BJ (cell line): ENCODE measurements at regions not wholly inside any gene's neighbourhood (a gene's known extent, or its start where the extent isn't known, plus 50 kb on each side); places are given as distances from the start of the nearest gene placed in this dataset.

Experiments used
- CTCF ChIA-PET: fragments of 350-600 bp; formaldehyde crosslinking; extraction: SDS; loops from one replicate; lab custom pipeline; 2021; ENCODE audit warnings: antibody characterized with exemption, inconsistent platforms; lab: Yijun Ruan, JAX
- POLR2A ChIA-PET: fragments of 300-600 bp; sonication (Branson Sonifier 250); formaldehyde crosslinking; extraction: SDS; loops from one replicate; lab custom pipeline; 2021; ENCODE audit warnings: antibody characterized with exemption; lab: Charles Lee
- DNase-seq: peaks from one replicate; pipeline ENCODE4 v3.0.0-alpha.2; 2011; ENCODE audit warnings: low read depth
- H3K27me3 ChIP-seq: 2 replicates; pipeline ENCODE4 v1.6.0; 2011; ENCODE audit warnings: low read length; ENCODE audit not compliant: control insufficient read depth, insufficient read depth
- H3K36me3 ChIP-seq: 2 replicates; pipeline ENCODE4 v1.5.1; 2011; ENCODE audit warnings: low read length; ENCODE audit not compliant: control insufficient read depth, insufficient read depth
- H3K4me3 ChIP-seq: 2 replicates; pipeline ENCODE4 v1.5.1; 2011; ENCODE audit warnings: low read depth, mild to moderate bottlenecking, control low read depth, low read length
- CTCF ChIP-seq: IDR thresholded peaks from 2 replicates; pipeline ENCODE4 v1.5.1; 2011; ENCODE audit warnings: low read depth, mild to moderate bottlenecking, control low read depth, inconsistent platforms, low read length, moderate library complexity; ENCODE audit not compliant: insufficient read depth

GRCh38 chr5:164214698-164215097 lies 709.3 kb downstream of the MAT2B start:
- POLR2A ChIA-PET = no interaction called here
- CTCF ChIA-PET = no interaction called here
- TF ChIP-seq CTCF = no peak
- DNase-seq = no peak
- H3K27me3 ChIP-seq = no peaks in the 10 kb centered on the region
- no peaks in the 10 kb centered on the region for H3K36me3 ChIP-seq
- no peak overlapping the region for H3K4me3 ChIP-seq

- no peak for TF ChIP-seq CTCF
- ChIA-PET CTCF (no interaction called here), POLR2A (no interaction called here)
- Histone ChIP-seq H3K27me3 (no peaks in the 10 kb centered on the region), H3K4me3 (no peak overlapping the region), H3K36me3 (no peaks in the 10 kb centered on the region)
- DNase-seq = no peak
These were observed 712.0 kb downstream of the MAT2B start for GRCh38 chr5:164217464-164217863.

GRCh38 chr5:164220522-164220921 lies 715.1 kb downstream of the MAT2B start:
- ChIA-PET POLR2A (no interaction called here), CTCF (no interaction called here)
- H3K27me3 ChIP-seq = no peaks in the 10 kb centered on the region
- no peak for DNase-seq
- H3K36me3 ChIP-seq = no peaks in the 10 kb centered on the region
- no peak for TF ChIP-seq CTCF
- no peak overlapping the region for H3K4me3 ChIP-seq

GRCh38 chr5:164224236-164224635 lies 718.8 kb downstream of the MAT2B start:
- Histone ChIP-seq H3K4me3 (no peak overlapping the region), H3K36me3 (no peaks in the 10 kb centered on the region), H3K27me3 (no peaks in the 10 kb centered on the region)
- POLR2A ChIA-PET = no interaction called here
- no peak for DNase-seq
- CTCF ChIA-PET = no interaction called here
- no peak for TF ChIP-seq CTCF

GRCh38 chr5:164224772-164225171 lies 719.4 kb downstream of the MAT2B start:
- no peak for DNase-seq
- Histone ChIP-seq H3K27me3 (no peaks in the 10 kb centered on the region), H3K4me3 (no peak overlapping the region), H3K36me3 (no peaks in the 10 kb centered on the region)
- CTCF ChIA-PET = interaction anchor here (0.7 kb wide), 1 partner anchor 126 kb away, joined by 3 read pairs; no protein-coding TSS in a partner anchor
- no peak for TF ChIP-seq CTCF
- POLR2A ChIA-PET = no interaction called here
